Suprapubic skin (tissue), 4 donors: ENCODE measurements at regions not wholly inside any gene's neighbourhood (a gene's known extent, or its start where the extent isn't known, plus 50 kb on each side); places are given as distances from the start of the nearest gene placed in this dataset.

ENCODE experiments used
- DNase-seq, 2 donors: peaks; one replicate each; pipeline ENCODE4 v3.0.0-alpha.2; 2019; ENCODE audit warnings: low spot score in 2 of 2
- H3K27ac ChIP-seq: fragments of 200-600 bp; sonication (generic); one replicate; pipeline ENCODE4 v1.5.1; 2019
- H3K27me3 ChIP-seq: fragments of 200-600 bp; sonication (generic); one replicate; pipeline ENCODE4 v1.5.1; 2019
- H3K36me3 ChIP-seq: fragments of 200-600 bp; sonication (generic); one replicate; pipeline ENCODE4 v1.5.1; 2019
- H3K4me1 ChIP-seq: fragments of 200-600 bp; sonication (generic); one replicate; pipeline ENCODE4 v1.5.1; 2019
- H3K4me3 ChIP-seq: fragments of 200-600 bp; sonication (generic); one replicate; pipeline ENCODE4 v1.5.1; 2019; ENCODE audit warnings: mild to moderate bottlenecking
- H3K9me3 ChIP-seq: fragments of 200-600 bp; sonication (generic); one replicate; pipeline ENCODE4 v1.5.1; 2019
- CTCF ChIP-seq, 2 donors: fragments of 200-600 bp in 1 of 2; fragments of 450-650 bp in 1 of 2; sonication (generic) in 1 of 2; IDR thresholded peaks; one replicate each; pipeline ENCODE4 v1.5.1; 2016 to 2019; ENCODE audit warnings: antibody characterized with exemption in 2 of 2, mild to moderate bottlenecking in 1 of 2, moderate library complexity in 1 of 2
- EP300 ChIP-seq: sonication (generic); formaldehyde crosslinking; IDR thresholded peaks from one replicate; pipeline ENCODE4 v1.6.1; 2017; ENCODE audit warnings: antibody characterized with exemption
- POLR2A ChIP-seq, 2 donors: fragments of 450-650 bp; IDR thresholded peaks; one replicate each; pipeline ENCODE4 v1.6.1; 2017; ENCODE audit warnings: antibody characterized with exemption in 2 of 2, mild to moderate bottlenecking in 2 of 2, moderate library complexity in 2 of 2
- POLR2AphosphoS5 ChIP-seq, 3 donors: sonication (generic); formaldehyde crosslinking; IDR thresholded peaks; one replicate each; pipeline ENCODE4 v1.6.1; 2017; ENCODE audit warnings: antibody characterized with exemption in 3 of 3
- WGBS: methylation state at CpG from one replicate; pipeline ENCODE4 v1.1.5; 2018; 5-methylcytosine and 5-hydroxymethylcytosine counted together

- 48% methylated on average over 1 of the region's 1 CpG for WGBS
- DNase-seq: no peak
- H3K27me3 ChIP-seq: no peaks in the 10 kb centered on the region
- no peak overlapping the region for H3K4me3 ChIP-seq
- no peak overlapping the region for H3K27ac ChIP-seq
- no peaks in the 10 kb centered on the region for H3K9me3 ChIP-seq
- no peaks in the 10 kb centered on the region for H3K4me1 ChIP-seq
- TF ChIP-seq POLR2AphosphoS5 (IDR thresholded peaks at IDR 0.05): no peak
- no peak for TF ChIP-seq EP300
- TF ChIP-seq CTCF (IDR thresholded peaks at IDR 0.05): no peak
- no peak for TF ChIP-seq POLR2A (IDR thresholded peaks at IDR 0.05)
- no peaks in the 10 kb centered on the region for H3K36me3 ChIP-seq
Measured at GRCh38 chr12:43261701-43262100, 290.3 kb downstream of the ADAMTS20 start.

GRCh38 chr12:43255522-43256111, 296.4 kb downstream of the ADAMTS20 start:
- H3K27ac ChIP-seq: no peak overlapping the region
- H3K4me1 ChIP-seq: no peaks in the 10 kb centered on the region
- H3K9me3 ChIP-seq: no peaks in the 10 kb centered on the region
- H3K27me3 ChIP-seq: no peaks in the 10 kb centered on the region
- DNase-seq: no peak
- H3K4me3 ChIP-seq: no peak overlapping the region
- no peaks in the 10 kb centered on the region for H3K36me3 ChIP-seq
- no peak for TF ChIP-seq POLR2AphosphoS5 (IDR thresholded peaks at IDR 0.05)

- DNase-seq: no peak
- Histone ChIP-seq H3K27me3 (no peaks in the 10 kb centered on the region), H3K27ac (no peak overlapping the region), H3K36me3 (no peaks in the 10 kb centered on the region), H3K4me3 (no peak overlapping the region), H3K9me3 (no peaks in the 10 kb centered on the region), H3K4me1 (no peaks in the 10 kb centered on the region)
- 97% methylated on average over 1 of the region's 1 CpG for WGBS
- no peak for TF ChIP-seq EP300
- no peak for TF ChIP-seq POLR2AphosphoS5 (IDR thresholded peaks at IDR 0.05)
- TF ChIP-seq CTCF (IDR thresholded peaks at IDR 0.05): no peak
- no peak for TF ChIP-seq POLR2A (IDR thresholded peaks at IDR 0.05)
Measured at GRCh38 chr12:43252585-43252984, 299.4 kb downstream of the ADAMTS20 start.

- H3K27ac ChIP-seq: no peak overlapping the region
- no peak overlapping the region for H3K4me3 ChIP-seq
- H3K9me3 ChIP-seq: no peaks in the 10 kb centered on the region
- no peak for DNase-seq
- no peaks in the 10 kb centered on the region for H3K27me3 ChIP-seq
- no peaks in the 10 kb centered on the region for H3K36me3 ChIP-seq
- no peaks in the 10 kb centered on the region for H3K4me1 ChIP-seq
- no peak for TF ChIP-seq POLR2A (IDR thresholded peaks at IDR 0.05)
- TF ChIP-seq EP300: no peak
- no peak for TF ChIP-seq CTCF (IDR thresholded peaks at IDR 0.05)
- no peak for TF ChIP-seq POLR2AphosphoS5 (IDR thresholded peaks at IDR 0.05)
- WGBS: 88% methylated on average over 3 of the region's 3 CpGs
Measured at GRCh38 chr12:43245947-43246346, 306.1 kb downstream of the ADAMTS20 start.

GRCh38 chr12:43241986-43242385, 310.0 kb downstream of the ADAMTS20 start:
- 67% methylated on average over 2 of the region's 2 CpGs for WGBS
- Histone ChIP-seq H3K36me3 (no peaks in the 10 kb centered on the region), H3K4me3 (no peak overlapping the region), H3K4me1 (no peaks in the 10 kb centered on the region), H3K9me3 (no peaks in the 10 kb centered on the region), H3K27ac (no peak overlapping the region), H3K27me3 (no peaks in the 10 kb centered on the region)
- no peak for TF ChIP-seq POLR2AphosphoS5 (IDR thresholded peaks at IDR 0.05)
- no peak for TF ChIP-seq CTCF (IDR thresholded peaks at IDR 0.05)
- no peak for TF ChIP-seq POLR2A (IDR thresholded peaks at IDR 0.05)
- no peak for TF ChIP-seq EP300
- DNase-seq: no peak

- no peak for TF ChIP-seq POLR2A (IDR thresholded peaks at IDR 0.05)
- TF ChIP-seq EP300: no peak
- TF ChIP-seq CTCF (IDR thresholded peaks at IDR 0.05): no peak
- no peak for TF ChIP-seq POLR2AphosphoS5 (IDR thresholded peaks at IDR 0.05)
- no peak for DNase-seq
- no peaks in the 10 kb centered on the region for H3K27me3 ChIP-seq
- H3K4me3 ChIP-seq: no peak overlapping the region
- no peaks in the 10 kb centered on the region for H3K36me3 ChIP-seq
- H3K9me3 ChIP-seq: no peaks in the 10 kb centered on the region
- no peaks in the 10 kb centered on the region for H3K4me1 ChIP-seq
- no peak overlapping the region for H3K27ac ChIP-seq
Measured at GRCh38 chr12:43238281-43238680, 313.7 kb downstream of the ADAMTS20 start.
